ENCODE measurements at regions not wholly inside any gene's neighbourhood (a gene's known extent, or its start where the extent isn't known, plus 50 kb on each side); places are given as distances from the start of the nearest gene placed in this dataset.

- no peak for DNase-seq
Measured at GRCh38 chr5:154587123-154588026, 109.3 kb upstream of the HAND1 start.

- no peak for DNase-seq
Measured at GRCh38 chr5:154583671-154584177, 105.7 kb upstream of the HAND1 start.

- DNase-seq: no peak
Measured at GRCh38 chr5:154580422-154580821, 102.4 kb upstream of the HAND1 start.

- DNase-seq: no peak
Measured at GRCh38 chr5:154577416-154577815, 99.4 kb upstream of the HAND1 start.

GRCh38 chr5:154576429-154576806 is 98.4 kb upstream of the HAND1 start:
- DNase-seq: no peak

- peak; percentile 17 for DNase-seq
Measured at GRCh38 chr5:154575546-154576428, 97.8 kb upstream of the HAND1 start.

- no peak for DNase-seq
Measured at GRCh38 chr5:154573011-154573410, 95.0 kb upstream of the HAND1 start.

GRCh38 chr5:154571325-154572035 is 93.5 kb upstream of the HAND1 start:
- no peak for DNase-seq

- no peak for DNase-seq
Measured at GRCh38 chr5:154570572-154571324, 92.7 kb upstream of the HAND1 start.

- no peak for DNase-seq
Measured at GRCh38 chr5:154568589-154568988, 90.6 kb upstream of the HAND1 start.

GRCh38 chr5:154567155-154567554 is 89.1 kb upstream of the HAND1 start:
- DNase-seq: no peak

GRCh38 chr5:154566146-154566680 is 88.2 kb upstream of the HAND1 start:
- DNase-seq: no peak

- DNase-seq: no peak
Measured at GRCh38 chr5:154565123-154565522, 87.1 kb upstream of the HAND1 start.

GRCh38 chr5:154562244-154562880 is 84.3 kb upstream of the HAND1 start:
- DNase-seq: no peak

- peak; percentile 69 for DNase-seq
Measured at GRCh38 chr5:154559398-154560276, 81.6 kb upstream of the HAND1 start.

- no peak for DNase-seq
Measured at GRCh38 chr5:154557548-154557947, 79.5 kb upstream of the HAND1 start.

- no peak for DNase-seq
Measured at GRCh38 chr5:154547551-154547950, 69.5 kb upstream of the HAND1 start.

GRCh38 chr5:154546719-154547118 is 68.7 kb upstream of the HAND1 start:
- no peak for DNase-seq

- peak; percentile 4 for DNase-seq
Measured at GRCh38 chr5:154544646-154545045, 66.6 kb upstream of the HAND1 start.

GRCh38 chr5:154543380-154543779 is 65.4 kb upstream of the HAND1 start:
- no peak for DNase-seq

Data from MV-4-11 (cell line).